Activated CD8-positive, alpha-beta memory T cell treated with anti-CD3 and anti-CD28 coated beads, Interleukin-2, amount 50 U/mL, for 1 hour (primary cell): ENCODE measurements at regions not wholly inside any gene's neighbourhood (a gene's known extent, or its start where the extent isn't known, plus 50 kb on each side); places are given as distances from the start of the nearest gene placed in this dataset.

ENCODE experiments used
- DNase-seq: peaks from one replicate; pipeline ENCODE4 v3.0.0-alpha.2; 2020; ENCODE audit errors: extremely low read depth

DNA sequence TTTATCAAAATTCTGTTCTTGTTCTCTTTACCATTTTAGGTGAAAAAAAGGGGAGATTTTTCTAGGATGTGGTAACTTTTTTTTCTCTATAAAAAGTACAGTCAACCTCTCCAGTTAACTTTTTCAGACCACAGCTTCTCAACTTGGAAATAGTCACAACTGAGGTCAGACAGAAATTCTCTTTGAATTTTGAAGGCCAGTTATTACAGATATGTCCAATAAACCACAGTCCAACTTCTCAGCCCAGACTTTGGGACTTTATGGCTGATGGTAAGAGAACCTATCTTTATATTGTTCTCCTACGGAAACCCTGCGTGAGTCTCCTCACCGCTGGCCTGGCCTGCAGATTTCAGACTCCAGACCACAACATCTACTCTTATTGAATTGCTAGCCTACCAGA is 176.7 kb downstream of the DACT1 start:
- no peak for DNase-seq

DNA sequence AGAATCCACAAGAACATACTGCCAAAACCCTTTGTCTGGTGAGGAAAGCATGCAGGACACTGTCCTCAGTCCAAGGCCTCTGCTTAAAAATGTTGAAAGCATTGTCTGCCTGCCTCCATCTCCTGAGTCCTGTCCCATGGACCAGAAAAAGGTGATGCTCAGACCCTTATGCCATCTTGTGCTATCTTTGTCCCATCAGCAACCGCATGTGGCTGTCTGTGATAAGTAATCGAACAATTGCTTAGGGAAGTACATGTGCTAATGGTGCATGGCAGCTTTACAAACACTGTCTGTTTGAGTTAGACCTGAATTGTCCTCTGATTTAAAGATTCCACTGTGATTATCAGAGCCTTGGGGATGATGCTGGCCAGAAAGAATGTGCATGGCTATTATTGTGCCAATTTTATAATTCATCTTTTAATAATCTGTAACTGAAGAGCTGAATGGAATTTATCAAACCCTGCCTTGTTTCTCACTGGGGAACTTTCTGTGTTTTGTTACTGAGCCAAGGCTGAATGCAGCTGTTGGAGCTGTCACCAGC is 177.5 kb downstream of the DACT1 start:
- no peak for DNase-seq

DNA sequence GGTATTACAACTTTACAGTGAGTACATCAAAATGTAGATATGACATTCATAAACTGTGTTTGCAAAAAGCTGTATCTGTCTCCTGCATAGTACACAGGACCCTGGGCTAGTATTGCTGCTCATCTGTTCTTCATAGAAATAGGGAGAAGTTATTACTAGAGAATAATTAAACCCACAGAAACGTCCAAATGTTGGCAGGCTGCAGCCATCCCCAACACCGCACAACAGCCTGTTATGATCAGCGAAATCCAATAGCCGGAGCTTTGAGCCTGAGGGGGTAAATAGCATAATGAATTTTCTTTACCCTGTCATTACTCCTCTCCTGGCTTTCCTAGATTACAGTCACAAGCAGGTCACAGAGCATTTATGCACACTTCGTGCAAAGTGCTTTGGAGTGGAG is 178.0 kb downstream of the DACT1 start:
- DNase-seq = no peak

DNA sequence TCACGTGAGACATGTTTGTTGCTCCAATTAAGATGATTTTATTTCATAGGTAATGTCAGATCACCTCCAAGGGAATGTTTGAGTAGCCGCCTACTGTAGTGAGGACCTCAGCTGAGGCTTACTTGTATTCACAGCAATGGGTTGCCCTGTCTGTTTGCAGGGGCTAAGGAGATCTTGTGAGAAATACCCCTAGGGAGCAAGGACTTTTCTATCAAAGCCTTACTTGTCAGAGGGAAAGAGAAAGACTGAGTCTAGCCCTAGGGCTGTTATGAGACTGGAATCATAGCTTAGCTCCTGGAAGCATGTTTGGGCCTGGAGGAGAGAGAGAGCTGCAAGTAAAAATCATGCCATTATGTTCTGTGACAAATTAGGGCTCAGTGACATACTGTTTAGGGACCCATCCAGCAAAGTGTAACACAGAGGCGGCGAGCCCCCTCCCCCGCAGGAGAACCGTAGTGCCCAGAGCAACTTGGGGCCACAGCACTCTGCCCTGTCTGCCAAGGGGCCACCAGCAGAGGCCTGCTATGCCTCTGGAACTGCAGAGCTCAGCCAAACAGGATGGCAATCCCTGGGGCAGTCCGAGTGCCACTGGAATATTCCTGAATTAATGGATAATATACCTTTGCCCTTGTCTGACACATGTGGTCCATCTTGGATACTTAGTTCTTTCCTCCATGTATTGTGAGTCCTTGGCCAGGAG is 178.8 kb downstream of the DACT1 start:
- no peak for DNase-seq

DNA sequence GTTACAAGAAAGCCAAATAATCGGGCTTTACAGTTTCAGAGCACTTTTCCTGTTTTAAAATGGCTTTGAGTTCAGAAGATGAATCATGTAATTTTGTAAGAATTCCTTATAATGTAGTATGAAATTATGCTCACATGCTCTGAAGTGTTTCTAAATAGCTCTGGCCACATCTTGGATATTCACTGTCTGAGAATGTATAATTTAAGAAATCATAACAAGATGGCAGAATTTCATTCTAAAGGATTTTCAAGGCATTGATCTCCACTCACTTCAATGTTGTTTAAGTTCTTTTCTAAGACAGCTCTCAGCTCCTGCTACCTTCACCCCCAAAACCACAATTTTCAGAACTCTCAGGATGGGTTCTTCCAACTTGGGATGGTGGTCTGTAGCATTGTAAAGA is 180.1 kb downstream of the DACT1 start:
- no peak for DNase-seq

DNA sequence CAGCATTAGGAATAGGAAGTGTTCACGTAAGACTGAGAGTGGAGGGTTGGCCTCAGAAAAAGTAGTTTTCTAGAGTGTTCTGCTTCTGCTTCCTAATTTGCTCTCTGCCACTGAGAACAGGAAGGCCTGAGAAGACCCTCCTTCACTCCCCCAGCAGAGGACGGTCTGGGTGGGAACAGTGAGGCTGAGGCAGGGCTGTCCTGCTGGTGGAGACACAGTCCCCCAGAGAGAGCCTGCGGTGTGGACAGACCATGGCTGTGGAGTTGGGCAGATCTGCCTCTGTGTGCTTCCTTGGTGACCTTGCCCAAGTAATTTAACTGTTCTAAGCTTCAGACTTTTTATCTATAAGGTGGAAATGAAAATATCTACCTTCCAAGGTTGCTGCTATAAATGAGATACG is 182.3 kb downstream of the DACT1 start:
- DNase-seq = no peak

DNA sequence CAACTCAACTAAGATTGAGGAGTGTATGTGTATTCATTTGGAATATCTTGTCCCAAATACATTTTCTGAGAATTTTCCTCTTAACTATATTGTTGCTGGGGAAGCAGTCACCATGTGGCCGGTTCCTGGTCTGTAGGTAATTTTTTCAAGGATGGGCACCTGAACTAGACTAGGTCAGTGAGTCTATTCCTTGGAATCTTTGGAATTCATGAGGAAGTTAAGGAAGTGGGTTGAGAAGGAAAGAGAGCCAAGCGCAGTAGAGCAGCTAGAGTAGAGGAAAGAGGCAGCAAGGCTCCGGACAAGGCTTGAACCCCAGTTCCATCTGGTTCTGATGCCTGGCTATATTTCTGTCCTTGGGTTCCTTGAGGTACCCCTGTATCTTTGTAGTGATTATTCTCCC is 183.7 kb downstream of the DACT1 start:
- no peak for DNase-seq

DNA sequence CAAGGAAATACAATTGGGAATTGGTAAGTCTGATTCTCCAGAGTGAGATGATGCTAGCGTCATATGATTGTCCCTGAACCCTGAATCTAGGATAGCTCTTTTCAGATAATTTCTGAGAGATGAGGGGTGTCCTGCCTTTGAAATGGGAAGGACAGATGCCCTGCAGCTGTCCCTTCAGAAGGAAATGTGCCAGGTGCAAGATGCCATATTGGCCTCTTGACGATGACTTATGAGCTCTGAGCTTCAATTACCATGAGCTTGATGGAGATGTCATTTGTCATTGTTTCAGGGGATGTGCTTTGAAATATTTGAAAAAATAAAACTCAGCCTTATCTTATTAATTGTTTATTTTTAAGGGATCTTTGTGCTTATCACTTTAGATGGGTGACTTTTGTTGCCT is 185.1 kb downstream of the DACT1 start:
- no peak for DNase-seq

DNA sequence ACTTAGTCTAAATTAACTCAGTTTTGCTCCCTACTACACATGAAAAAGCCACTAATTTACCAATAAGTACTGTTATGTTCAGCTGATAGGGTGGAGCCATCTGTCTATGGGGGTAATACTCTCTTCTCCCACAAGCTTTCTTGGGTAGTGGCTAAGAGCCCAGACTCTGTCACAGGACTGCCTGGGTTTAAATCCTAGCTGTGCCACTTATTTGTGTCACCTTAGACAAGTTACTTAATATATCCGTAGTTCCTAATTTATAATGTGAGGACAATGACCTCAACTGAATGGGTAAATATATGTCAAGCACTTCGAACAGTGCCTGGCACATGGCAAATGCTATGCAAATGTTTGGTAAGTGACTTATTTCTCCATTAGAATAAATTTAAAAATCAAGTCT is 185.6 kb downstream of the DACT1 start:
- DNase-seq = no peak

DNA sequence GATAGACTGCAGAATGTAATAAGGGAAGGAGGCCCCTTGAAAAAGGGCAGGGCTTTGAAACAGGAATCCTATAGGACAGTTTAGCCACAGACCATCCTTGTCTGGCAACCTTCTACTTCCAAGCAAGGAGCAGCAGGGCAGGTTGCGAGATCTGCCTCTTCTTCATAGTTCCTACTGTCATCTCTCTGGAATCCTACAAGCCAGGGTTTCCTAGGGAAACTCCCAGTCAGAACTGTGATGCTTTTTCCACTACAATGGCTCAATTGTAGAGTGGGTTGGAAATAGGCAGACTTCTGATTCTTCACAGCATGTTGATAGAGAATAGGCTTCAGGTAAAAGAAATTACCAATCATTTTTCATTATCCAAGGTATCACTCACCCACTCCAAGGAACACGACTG is 186.3 kb downstream of the DACT1 start:
- no peak for DNase-seq

DNA sequence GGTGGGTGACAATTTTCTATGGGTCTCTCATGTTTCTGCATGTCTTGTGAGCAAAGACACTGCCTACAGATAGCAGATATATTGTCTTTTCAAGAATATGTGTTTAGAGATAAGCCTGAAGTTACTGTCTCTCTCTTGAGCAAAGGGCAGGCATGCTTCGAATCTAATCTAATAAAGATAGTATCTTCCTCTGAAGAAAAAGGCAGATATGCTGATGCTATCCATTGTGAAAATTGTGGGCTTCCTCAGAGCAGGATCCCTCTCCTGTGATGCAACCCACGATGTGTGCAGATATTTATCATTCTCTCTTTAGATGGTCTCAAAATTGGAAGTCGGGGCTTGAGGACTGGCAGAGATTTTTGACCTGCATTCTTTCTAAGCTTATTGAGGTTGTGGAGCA is 187.0 kb downstream of the DACT1 start:
- DNase-seq = no peak

DNA sequence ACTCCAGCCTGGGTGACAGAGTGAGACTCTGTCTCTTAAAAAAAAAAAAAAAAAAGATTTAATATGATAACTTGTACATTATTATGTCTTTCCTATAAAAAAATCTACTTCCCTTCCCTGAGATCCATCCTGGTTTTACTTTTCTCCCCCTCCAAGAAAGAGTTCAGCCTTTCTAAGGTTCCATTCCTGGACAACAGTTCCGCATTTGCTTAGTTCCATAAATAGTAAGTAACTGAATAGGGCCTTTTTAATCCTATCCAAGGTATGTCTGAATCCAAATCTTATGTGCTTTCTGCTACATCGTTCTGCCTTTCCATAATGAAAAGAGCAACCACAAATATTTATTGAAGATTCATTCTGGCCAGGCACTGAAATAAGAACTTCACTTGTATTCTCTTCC is 187.8 kb downstream of the DACT1 start:
- no peak for DNase-seq

DNA sequence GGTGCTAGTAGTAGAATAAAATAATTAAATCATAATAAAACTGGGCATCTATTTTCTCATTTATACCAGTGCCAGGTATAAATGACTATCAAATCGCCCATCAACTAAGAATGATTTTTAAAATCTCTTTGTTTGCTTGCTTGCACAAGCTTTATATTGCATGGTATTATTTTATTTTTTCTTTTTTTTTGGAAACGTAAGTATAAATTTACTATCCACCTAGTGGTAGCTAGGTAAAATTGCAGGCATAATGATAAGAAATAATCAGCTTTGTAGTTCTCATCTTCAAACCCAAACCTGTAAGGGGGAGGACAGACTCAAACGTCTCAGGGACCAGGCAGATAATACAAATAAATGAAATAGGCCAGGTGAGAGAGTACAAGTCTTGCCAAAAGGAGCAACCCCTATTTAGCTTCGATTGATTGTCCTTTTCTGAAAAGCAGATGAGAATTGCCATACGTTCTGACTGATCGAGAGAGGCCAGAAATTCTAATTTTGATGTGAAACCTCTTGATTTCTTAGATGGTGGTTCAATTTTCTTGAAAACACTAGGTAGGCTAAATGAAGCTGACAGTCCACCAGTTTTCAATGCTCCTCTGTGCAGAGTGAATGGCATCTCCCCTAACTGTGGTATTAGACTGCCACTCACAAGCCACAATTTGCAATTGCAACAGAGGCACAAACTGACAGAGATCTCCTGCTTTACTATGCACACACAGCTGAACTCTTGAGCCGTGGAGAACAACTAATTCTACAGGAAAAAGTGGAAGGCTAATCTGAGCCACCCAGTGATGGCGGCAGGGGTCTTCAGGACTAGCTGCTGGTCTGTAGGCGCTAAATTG is 189.3 kb downstream of the DACT1 start:
- DNase-seq = no peak

DNA sequence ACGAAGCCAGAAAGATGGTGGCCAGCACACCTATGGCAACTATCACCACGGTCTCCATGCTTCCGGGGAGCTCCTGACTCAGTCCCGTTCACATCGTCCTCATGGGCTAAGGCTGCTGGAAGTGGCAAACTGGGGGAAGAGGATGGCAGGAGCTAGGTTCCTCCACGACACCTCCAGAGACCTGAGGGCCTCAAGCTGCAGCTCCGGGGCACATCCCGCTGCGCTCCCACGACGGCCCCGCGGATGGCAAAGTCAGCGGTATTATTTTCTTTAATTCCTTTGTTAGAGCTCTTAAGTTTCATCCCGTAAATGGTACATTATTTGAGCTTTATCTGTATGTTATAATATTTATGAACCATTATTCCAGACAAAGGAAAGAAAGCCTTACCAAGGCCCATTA is 190.5 kb downstream of the DACT1 start:
- no peak for DNase-seq

DNA sequence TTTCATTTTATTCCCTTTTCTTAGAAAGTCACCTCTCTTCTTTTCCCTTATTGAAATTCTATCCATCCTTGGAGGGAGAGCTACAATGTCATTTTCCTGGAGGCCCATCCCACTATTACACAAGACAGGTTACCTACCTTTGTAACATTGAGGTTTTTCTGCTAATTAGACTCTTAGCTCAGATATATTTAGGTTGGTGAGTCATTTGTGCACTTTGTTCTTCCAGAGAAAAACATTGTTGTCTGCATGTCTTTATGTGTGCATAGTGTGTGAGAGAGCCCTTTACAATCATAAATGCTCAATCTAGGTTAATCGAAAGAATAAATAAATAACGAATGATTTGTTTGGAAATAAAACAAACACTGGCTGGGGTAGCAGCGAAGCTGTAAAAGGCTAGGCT is 191.8 kb downstream of the DACT1 start:
- no peak for DNase-seq

DNA sequence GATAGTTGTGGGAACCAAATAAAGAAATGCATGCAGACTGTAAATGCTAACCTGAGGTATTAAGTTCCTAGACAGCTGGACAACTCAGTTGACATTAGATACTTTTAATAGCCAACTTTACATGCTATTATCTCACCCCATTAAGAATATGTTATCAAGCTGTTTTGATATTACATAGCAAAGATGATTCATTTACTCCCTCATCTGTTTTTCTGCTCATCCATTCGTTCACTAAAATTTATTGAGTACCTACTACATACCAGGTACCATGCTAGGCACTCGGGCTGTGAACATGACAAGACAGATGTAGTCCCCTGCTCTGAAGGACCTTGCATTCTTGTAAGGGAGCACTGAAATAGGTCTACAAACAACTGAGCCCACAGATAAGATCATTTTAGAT is 192.4 kb downstream of the DACT1 start:
- no peak for DNase-seq

DNA sequence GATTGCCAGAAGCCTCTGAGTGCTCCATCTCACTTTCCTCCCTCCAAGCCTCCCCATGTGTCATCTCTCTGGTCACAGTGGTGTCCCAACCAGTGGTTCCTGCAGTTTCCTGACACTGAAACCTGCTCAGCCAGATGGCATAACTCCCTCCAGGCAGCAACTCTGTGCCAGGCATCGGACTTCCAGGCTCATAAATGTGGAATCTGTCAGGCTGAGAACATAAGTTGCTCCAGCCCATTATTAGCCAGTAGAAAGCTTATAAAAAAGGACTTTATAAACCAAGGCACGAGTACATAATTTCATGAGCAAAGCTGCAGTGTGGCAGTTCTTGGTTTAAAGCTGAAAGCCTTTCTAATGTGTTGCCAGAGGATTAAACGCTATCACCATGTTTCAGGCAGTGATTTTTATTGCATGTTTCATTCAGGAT is 194.3 kb downstream of the DACT1 start:
- no peak for DNase-seq

DNA sequence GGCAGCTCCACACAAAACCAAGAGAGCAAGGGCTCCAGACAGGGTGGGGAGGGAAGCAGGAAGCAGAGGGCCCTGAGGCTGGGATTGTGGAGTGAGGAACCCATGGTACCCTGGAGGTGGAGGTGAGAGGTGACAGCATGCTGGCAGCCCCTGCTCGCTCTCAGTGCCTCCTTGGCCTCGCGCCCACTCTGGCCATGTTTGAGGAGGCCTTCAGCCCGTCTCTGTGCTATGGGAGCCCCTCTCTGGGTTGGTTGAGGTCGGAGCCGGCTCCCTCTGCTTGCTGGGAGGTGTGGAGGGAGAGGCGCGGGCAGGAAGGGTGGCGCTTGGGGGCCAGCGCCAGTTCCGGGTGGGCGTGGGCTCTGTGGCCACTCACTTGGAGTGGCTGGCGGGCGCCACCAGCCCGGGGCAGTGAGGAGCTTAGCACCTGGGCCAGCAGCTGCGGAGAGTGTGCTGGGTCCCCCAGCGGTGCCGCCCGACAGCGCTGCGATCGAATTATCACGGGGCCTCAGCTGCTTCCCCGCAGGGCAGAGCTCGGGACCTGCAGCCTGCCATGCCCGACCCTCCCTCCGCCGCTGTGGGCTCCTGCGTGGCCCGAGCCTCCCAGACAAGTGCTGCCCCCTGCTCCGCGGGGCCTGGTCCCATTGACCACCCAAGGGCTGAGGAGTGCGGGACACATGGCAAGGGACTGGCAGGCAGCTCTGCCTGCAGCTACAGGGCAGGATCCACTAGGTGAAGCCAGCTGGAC is 196.0 kb downstream of the DACT1 start:
- no peak for DNase-seq

DNA sequence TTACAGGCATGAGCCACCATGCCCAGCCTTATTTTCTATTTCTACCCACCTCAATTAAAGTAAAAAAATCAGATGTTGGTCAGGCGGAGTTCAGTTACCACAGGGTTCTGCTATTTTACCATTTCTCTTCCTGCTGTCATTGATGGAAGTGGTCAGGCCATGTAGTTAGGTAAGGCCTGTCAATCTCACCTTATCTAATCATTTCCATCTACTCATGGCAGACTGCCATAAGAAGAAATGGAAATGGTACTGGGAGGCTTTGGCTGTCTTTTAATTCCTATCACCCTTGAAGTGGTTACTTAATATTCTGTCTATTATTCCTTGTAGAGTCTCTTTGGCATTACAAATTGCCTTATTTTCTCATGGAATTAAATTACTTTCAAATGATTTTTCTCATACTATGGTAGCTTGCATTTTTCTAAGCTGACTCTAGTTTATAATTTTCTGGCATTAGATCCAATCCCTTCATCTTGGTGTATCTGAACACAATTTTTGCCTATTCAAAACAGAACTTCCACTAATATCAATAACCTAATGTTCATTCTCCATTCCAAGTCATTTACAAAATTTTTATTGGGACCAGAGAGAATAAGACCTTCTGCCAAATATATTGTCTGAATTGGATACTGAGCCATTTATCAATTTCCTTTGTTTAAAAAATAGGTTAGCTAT is 198.7 kb downstream of the DACT1 start:
- DNase-seq = no peak

DNA sequence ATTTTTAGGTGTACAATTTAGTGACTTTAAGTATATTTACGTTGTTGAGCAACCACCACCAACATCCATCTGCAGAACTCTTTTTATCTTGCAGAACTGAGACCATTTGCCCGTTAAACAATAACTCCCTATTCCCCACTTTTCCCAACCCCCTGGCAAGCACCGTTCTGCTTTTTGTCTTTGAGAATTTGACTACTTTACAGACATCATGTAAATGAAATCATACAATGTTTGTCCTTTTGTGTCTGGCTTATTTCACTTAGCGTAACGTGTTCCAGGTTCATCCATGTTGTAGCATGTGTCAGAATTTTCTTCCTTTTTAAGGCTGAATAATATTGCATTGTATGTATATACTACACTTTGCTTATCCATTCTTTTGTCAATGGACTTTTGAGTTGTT is 201.5 kb downstream of the DACT1 start:
- no peak for DNase-seq

DNA sequence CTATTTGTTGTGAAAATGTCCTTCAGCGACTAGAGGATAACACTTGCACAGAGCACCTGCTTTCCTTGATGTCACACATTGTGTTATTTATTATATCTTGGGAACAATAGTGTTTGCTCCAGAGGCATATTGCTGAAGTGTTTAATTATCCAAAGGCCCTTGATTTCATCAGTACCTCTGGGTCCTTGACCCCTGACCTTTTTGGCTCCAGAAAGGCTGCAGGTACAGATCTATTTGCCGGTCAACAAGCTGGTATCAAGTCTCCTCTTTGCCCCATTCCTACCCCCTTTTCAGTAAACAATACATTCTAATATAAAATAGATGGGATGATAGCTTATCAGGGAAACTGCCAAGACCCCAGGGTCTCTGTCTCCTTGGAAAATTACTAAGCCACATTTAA is 206.8 kb downstream of the DACT1 start:
- no peak for DNase-seq
